DMS53 treated with DMSO at 0.1 percent for 48 hours (cell line): ENCODE measurements at regions not wholly inside any gene's neighbourhood (a gene's known extent, or its start where the extent isn't known, plus 50 kb on each side); places are given as distances from the start of the nearest gene placed in this dataset.
"Not testable (repeated sequence)": the region's sequence is repeated elsewhere in the genome, so short reads cannot be mapped to it uniquely, and the experiment has no call there.

ENCODE experiments used
- DNase-seq: peaks from one replicate; lab custom pipeline; 2025; ENCODE audit not compliant: unreplicated experiment; lab: John Stamatoyannopoulos, UW

DNA sequence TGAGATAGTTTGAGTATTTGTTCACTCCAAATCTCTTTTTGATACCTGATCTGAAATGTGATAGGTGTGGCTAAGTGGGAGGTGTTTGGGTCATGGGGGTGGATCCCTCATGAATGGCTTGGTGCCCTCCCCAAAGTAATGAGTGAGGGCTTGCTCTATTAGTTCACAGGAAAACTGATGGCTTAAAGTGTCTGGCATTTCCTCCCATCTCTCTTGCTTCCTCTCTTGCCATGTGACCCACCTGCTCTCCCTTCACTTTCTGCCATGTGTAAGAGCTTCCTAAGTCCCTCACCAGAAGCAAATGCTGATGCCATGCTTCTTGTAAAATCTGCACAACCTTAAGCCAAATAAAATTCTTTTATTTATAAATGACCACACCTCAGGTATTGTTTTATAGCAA lies 61.1 kb downstream of the MAD2L1 start:
- DNase-seq = no peak

DNA sequence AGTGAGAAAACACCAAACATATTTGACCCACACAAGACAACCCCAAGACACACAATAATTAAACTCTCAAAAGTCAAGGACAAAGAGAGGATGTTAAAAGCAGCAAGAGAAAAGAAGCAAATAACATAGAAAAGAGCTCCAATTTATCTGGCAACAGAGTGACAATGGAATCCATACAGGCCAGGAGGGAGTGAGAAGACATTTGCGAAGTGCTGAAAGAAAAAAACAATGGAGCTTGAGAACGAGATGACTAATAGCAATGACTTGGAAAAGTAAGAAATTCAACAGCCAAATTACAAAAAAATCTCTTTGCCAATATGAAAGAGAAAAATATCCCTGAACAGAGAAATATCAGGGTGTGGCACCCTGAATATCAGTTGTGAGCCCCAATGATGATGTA lies 61.6 kb downstream of the MAD2L1 start:
- no peak for DNase-seq

DNA sequence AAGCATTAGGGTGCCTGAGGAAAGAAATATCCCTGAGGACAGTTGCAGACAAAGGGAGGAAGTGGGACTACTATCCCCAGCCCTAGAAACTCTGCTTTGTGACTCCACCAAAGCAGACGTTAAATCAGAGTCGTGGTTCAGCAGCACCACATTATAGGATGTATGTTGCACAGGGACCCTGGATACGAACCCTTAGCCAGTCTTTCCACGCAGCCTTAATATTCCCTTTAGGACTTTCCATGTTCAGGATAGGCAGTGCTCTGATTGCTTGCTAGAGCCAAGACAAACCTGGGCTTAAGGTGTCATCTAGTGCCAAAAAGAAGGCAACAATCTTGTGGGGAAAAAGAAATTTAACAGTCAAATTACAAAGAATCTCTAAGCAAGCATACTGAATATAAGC lies 62.6 kb downstream of the MAD2L1 start:
- DNase-seq = no peak

DNA sequence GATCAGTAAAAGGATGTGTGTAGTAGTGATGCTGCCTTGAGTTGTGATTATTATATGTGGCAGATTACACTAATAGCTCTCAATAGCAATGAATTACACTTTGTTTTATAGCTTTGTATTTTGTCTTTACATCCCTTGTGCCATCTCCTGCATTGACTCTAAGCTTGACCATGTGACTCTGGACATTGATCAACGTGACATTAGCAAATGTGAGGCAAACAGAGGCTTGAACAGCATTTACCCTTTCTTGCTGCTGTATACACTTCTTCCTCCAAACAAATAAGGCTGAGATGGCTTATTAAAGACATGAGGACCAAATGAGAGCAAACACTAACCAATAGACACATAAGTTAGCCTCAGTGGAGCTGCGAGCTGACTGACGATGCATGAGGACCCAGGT lies 63.5 kb downstream of the MAD2L1 start:
- DNase-seq = no peak

DNA sequence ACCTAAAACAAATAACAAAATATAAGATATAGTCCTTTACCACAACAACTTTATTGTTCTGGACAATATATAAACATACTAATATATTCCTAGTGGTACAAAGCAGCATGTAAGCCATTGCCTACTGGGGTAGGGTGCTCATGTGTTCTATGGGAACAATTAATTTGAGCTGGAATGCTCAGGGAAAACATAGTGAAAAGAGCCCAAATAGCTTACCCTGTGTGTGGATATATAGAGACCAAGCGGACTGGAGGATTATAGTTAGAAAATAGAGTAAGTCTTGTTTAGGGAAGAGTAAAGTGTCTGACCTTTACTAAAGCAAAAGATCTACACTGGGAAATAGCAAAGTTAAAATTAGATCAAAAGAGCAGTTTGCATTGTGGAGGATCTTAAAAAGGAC lies 64.8 kb downstream of the MAD2L1 start:
- no peak for DNase-seq

DNA sequence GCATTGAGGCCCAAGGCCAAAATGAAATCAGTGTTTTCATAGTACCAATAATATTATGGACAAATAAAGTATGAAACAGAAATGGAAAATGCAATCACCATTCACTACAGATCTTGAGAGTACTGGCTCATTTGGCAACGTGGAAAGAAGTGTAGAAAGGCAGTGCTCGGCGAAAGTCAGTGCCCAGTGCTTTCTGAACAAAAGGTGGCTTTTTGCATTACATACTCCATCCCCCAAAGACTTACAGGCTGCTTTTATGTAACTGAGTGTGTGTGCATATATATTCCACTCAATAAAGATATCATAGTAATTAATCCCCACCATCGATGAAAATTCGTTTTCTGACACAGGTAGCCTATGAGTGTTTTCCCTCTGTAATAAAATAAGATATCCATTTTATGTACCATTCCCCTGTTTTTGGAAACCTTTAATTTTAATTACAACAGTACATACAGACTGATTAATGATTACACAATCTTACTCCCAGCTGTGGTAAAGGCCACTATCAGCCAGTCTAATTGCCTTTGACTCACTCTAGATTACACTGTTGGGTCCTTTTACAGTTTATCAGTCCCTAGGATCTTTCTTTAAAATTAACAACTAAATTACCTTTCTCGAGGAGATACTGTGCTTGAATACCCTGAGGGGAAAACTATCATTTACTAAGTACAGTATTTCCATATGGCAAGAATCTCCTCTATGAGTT lies 65.9 kb downstream of the MAD2L1 start:
- DNase-seq = no peak

DNA sequence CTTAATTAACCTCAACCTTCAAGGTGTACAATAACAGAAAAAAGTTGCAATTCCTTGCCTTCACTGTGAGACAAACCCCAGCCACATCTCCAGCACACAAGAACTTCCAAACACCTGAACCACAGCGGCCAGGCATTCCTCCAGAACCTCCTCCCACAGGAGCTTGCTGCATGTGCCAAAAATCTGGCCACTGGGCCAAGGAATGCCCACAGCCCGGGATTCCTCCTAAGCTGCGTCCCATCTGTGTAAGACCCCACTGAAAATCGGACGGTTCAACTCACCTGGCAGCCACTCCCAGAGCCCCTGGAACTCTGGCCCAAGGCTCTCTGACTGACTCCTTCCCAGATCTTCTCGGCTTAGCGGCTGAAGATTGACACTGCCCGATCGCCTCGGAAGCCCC lies 70.6 kb downstream of the MAD2L1 start:
- DNase-seq = not testable (repeated sequence)

DNA sequence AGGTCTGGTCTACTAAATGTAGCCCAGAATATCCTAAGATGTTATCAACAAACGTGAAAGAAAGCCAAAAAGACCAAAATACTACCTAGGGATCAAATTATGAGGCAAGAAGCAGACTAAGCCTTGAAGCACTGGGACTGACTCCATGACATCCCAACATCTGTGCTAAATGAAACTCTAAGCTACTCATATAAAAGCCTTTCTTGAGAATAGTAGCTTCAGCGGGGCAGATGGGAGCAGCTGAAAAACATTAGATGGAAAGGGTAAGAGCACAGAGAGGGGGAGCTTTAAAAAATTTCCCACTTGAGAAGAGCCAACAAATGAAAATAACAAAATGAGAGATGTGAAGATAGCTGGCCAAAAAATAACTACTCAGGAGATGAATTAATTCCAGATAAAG lies 81.7 kb downstream of the MAD2L1 start:
- no peak for DNase-seq

DNA sequence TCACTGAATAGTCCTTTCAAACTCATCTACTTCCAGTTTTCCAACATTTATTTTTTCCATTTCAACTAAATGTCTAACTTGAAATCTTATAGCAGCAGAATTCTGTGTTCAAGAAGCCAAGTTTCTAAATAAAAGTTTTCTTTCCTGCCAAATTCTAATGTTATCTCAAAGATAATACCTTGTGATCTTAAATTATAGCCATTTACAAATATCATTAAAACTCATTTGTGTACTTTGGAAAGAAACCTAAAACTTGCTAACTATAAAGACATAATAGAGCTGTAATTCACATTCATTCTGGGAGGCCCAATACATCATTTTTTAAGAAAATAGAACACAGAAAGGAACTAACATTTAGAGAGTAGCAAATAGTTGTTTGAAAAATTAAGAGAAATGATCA lies 83.9 kb downstream of the MAD2L1 start:
- no peak for DNase-seq

DNA sequence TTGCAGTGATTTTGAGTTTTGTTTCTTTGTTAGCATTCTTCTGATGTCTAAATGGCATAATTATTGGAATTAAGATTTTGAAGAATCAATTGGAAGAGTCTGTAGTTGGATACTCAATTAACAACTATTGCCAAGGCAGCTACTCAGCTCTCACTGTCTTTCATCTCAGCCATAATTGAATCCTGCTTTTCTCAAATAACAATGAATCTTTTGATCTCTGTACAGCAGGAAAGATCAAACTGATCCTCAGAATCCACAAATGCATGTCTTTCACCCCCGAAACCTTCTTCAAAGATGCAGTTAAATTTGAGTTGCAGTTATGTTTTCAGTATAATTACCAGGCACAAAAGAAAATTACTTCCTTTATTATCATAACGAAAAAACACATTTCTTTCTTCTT lies 86.2 kb downstream of the MAD2L1 start:
- DNase-seq = no peak

DNA sequence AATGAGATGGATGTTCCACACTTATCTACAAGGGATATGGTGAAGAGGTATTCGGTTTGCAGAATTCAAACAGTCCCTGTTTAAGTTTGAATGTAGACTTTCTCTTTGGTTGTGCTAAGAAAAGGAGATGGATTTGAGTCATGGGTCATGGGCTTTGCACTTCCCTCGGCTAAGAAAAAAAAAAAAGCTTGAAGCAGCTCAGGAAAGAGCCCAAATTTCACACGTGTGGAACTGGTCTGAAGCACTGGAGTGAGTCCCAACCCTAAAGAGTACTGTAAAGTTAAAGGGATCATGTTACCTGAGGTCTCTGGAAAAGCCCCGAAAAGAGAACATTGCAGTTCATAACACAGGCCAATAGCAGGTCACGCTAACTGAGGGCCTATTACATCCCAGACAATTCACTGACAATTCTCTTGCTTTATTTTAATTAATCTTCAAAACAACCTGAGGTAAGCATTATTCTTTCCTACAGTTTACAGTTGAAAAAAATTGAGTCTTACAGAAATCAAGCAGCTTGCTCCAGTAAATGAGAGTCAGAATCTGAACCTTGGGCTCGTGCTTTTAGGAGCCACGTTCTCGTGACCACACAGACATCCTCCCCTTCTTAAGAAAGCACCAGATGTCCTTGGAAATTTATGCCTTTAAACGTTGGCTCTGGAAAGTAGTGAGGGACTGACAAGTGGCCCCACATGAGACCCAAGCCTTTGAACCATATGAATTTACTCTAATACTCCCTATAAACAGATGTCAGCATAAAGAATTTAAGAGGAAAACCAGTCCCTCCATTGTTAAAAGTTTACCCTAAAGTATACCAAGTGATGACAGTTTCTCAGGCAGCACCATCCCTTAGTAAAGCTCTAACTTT lies 89.3 kb downstream of the MAD2L1 start:
- DNase-seq = no peak

DNA sequence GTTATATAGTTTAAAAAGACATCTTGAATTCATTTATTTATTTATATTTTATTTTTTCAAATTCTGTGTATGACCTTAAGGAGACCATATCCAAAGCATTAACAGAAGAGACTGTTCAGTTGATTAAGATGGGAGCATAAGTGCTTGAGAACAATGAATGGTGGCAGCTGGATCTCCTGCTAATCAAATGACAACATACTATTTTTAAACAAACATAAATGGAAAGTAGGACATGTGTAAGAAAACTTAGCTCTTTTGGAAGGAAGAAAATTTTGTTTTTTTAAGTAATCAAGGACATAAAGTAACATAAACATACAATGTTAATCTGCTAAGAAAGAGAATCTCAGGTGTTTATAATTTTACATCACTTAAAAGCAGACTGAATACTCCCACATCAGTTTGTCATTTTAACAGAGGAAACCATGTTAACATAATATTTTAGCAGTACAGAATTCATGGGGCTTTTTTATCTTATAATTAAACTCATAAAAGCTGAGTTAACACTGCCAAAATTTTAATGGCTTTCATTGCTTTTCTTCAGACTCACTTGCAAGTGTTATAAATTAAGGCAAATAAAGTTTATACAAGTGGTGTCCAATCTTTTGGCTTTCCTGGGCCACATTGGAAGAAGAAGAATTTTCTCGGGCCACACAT lies 95.1 kb downstream of the MAD2L1 start:
- DNase-seq = no peak

DNA sequence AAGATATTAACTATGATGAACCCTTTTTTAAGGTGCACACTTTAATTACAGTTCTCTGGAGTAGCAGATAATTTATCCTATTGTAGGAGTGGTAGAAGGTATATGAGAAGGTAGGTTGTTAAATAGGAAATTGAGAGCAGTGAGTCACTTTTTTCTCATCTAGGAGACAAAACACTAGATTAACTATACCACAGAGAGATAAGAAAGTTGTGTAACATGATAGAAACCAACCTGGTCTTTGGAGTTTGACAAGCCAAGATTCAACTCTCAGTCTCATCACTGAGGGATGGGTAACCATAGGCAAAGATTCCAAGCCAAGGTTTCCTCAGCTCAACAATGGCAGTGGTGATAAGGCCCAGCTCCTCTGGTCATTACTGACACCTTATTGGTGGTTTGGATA lies 104.0 kb downstream of the MAD2L1 start:
- no peak for DNase-seq

DNA sequence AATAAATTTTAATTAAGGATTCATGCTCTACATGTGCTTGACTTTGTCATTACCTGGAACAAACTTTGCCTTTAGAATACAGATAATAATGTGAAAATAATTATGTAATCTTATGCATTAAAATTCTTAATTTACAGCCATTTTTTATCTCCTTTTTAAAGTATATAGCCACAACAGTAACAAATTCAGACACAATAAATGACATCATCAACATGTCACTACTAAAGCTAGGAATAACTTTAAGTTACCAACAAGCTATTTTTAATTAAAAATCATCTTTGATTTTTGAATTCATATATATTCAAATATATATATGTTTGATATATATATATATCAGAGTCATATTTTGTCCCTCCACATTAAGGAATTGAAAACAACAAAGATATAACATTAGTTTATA lies 107.7 kb downstream of the MAD2L1 start:
- DNase-seq = no peak

DNA sequence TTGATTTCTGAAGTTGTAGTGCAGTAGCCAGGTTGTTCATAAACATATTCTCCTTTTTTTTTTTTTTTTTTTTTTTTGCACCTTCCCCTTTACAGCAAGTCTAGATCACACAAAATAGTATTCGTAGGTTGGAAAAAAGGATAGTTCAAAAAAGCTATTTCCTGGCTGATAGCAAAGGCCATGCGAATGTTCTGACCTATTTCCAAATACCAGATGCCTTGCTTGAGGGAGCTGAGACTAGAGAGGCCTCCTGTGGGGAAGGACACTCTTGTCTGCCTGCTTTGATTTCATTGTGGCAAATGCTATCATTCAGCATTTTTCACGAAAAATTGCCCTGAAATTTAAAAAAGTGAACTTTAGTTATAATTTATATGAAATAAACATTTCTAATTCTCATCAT lies 111.4 kb downstream of the MAD2L1 start:
- no peak for DNase-seq

DNA sequence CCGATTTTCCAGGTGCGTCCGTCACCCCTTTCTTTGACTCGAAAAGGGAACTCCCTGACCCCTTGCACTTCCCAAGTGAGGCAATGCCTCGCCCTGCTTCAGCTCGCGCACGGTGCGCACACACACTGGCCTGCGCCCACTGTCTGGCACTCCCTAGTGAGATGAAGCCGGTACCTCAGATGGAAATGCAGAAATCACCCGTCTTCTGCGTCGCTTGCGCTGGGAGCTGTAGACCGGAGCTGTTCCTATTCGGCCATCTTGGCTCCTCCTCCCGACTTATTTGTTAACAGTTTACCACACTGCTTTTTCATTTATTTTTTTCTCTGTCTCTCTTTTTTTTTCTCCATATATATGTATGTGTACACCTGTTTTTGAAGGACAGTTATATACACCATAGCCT lies 112.2 kb downstream of the MAD2L1 start:
- not testable (repeated sequence) for DNase-seq

DNA sequence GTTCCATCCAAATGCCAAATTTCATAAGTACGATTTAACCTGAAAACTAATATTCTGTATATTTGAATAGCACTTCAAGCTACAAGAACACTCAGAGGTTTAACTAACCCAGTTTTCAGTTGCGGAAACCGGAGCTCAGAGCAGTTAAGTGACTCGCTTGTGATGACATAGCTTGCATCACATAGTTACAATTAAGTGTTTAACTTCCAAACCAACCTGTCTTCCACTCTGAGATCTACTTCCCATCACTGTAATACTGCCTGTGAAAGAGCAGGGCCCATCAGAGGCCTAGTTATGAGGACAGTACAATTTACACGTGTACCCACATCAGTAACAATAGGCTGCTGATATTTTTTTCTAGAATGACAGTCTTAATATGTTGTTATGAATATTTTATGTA lies 120.3 kb downstream of the MAD2L1 start:
- DNase-seq = peak; percentile 80

DNA sequence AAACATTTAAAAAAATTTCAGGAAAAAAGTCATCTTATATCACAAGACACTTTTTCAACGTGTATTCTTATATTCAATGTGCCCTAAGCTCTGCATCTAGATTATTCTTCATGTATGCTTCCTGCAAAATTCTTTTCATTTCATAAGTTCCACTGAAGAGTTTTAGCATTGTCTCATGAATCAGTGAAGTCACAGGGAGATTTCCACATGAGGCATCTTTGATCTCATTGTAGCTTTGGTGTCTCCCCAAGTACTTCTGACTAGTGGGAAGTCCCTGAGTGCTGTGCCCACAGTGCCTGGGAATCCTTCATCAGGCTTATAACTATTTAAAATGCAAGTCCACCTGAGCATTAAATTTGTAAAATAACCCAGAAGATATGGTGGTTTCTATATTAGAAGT lies 123.8 kb downstream of the MAD2L1 start:
- DNase-seq = no peak

DNA sequence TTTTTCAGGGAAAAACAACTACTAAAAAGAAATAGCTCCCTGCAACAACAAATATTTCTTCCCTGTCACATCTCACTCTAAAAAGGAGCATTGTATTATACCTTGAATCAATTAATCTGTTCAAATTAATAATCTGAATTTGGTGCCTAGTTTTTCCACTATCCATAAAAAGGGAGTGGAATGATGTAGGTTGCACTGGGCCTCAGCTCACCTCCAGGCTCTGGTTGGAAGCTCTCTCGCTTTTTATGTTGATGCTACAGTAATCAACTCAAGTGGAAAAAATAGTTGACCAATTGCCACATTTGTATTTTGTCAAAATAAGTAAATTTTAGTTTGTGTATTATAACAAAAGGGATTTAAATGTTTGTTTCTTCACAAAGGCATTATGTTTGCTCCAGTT lies 126.1 kb downstream of the MAD2L1 start:
- DNase-seq = no peak

DNA sequence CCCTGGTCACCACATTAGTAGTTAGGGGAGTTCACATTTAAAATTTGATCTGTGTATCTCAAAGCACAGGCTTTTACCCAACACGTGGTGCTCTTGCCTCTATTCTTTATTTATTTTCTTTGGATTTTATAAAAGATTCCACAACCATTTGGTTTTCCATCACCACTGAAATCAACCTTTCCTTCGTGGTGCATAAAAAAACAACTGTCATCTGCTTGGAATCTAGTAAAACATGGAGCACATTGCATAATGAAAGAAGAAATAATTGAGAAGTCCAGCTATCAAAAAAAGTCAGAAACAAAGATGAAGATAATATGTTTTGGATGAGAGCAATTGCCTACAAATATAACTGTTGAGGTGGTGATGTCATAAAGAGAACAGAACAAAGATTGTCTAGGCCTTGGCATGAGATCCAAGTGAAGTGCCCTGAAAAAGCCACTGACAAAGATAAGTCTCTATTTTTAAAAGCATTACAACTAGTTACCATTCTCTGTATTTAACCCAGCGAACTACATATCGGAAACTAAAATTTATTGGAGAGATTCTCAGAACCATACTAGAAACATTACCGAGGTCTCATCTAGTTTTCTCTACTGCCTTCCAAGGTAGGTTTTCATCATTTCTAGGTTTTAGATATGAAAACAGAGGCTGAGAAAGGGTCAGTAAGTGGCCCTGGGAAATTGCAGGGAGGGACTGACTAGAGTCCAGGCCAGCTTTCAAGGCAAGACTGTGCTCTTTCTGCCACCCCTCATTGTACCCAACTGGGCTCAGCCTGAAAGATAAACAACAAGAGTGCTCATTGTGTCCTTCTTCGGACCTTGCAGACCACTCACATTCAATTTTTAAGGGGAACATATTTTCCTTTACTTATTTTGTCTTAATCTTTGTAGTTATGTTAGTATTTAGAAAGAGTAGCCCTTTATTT lies 127.3 kb downstream of the MAD2L1 start:
- DNase-seq = no peak

DNA sequence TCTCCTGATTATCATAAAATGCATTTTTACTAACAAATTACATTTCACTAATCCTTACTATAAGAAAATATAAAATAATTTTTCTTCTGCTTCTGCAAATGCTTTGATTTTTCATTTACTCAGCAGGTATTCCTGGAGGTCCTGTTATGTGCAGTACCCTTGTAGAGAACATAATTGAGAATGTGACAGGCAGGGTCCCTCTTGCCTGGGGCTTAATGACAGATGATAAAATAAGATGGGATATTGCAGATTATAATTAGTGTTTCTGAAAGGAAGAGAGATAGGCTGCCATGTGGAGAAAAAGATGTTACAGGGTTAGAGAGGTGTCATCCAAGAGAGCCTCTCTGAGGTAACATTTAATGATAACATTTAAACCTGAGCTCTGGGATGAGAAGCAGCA lies 128.9 kb downstream of the MAD2L1 start:
- DNase-seq = no peak
